Stimulated activated CD4-positive, alpha-beta T cell treated with anti-CD3 and anti-CD28 coated beads, Interleukin-15, amount 100 ng/mL, for 1 hour (primary cell): ENCODE measurements at regions not wholly inside any gene's neighbourhood (a gene's known extent, or its start where the extent isn't known, plus 50 kb on each side); places are given as distances from the start of the nearest gene placed in this dataset.

Source experiments
- DNase-seq, 2 donors: peaks; one replicate each; pipeline ENCODE4 v3.0.0-alpha.2; 2020; ENCODE audit warnings: low read depth in 1 of 2, low spot score in 1 of 2

DNA sequence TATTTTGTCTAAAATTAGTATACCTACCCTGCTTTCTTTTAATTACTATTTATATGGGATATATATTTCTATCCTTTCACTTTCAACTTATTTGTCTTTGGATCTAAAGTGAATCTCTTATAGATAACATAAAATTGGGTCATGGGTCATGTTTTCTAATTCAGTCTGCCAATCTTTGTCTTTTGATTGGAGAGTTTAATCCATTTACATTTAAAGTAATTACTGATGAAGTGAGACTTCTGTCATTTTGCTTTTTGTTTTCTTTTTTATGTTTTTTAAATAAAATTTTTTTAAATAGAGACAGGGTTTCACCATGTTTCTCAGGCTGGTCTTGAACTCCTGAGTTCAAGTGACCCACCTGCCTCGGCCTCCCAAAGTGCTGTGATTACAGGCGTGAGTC lies 50.5 kb upstream of the PRDM1 start:
- no peak for DNase-seq

GRCh38 chr6:106033806-106034205 lies 52.3 kb upstream of the PRDM1 start:
- no peak for DNase-seq

DNA sequence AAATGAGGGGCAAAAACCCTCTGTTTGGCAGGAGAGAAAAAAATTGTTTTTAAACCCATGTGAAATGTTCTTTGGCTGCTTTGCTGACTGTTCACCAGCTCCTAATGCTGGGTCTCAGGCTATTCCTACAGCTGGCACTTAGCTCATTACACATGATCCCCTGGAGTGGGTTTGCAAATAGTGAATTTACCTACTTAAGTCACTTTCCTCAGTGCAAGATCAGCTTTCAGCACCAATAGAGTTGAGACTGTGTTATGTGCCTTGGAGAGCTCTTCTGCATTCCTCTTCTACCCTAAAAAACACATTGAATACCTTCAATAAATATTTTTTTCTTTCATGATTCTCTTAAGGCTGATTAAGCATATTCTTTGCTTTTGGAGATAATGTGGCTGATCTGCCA lies 58.4 kb upstream of the PRDM1 start:
- DNase-seq = no peak

- DNase-seq = no peak
Observed at GRCh38 chr6:106026748-106027715, 59.1 kb upstream of the PRDM1 start.

DNA sequence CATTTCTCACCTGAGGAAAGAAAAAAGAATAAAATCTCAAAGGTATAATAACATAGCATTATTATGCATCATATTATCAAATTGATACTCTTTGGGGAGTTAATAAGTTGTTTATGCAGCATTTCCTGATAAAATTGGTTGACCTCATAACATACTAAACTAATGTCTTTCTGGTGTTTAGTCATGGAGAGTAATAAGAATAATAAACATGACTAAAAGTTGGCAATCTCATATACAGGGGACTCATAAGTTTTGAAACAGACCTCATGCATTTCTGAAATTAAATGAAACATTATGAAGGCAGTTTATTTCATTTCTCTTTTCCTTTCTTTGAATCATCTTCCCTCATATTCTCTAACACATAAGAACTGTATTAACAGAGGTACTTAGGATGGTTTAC lies 60.5 kb upstream of the PRDM1 start:
- DNase-seq = no peak

- no peak for DNase-seq
Observed at GRCh38 chr6:106022801-106023200, 63.3 kb upstream of the PRDM1 start.

GRCh38 chr6:106017454-106017853 lies 68.7 kb upstream of the PRDM1 start:
- DNase-seq = no peak

DNA sequence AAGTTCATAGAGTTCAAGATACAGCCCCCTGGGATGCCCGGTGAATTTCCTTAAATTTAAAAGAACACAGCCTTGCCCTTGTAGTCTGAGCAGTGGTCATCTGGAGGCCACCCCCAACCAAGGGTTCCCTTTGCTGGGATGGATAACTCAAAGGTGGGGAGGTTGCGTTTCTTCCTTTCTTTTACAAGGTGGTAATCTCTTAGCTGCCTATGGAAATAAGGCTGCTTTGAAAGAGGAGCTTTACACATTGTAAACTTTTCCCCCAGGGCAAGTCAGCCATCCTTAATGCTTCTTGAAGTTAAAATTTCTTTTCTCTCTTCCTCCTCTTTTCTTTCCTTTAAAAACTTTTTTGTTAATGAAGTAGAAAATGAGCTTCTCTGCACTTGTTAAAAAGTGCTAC lies 71.2 kb upstream of the PRDM1 start:
- DNase-seq = no peak

- no peak for DNase-seq
Observed at GRCh38 chr6:106011476-106011875, 74.7 kb upstream of the PRDM1 start.

- DNase-seq = no peak
Observed at GRCh38 chr6:106005954-106006353, 80.2 kb upstream of the PRDM1 start.

DNA sequence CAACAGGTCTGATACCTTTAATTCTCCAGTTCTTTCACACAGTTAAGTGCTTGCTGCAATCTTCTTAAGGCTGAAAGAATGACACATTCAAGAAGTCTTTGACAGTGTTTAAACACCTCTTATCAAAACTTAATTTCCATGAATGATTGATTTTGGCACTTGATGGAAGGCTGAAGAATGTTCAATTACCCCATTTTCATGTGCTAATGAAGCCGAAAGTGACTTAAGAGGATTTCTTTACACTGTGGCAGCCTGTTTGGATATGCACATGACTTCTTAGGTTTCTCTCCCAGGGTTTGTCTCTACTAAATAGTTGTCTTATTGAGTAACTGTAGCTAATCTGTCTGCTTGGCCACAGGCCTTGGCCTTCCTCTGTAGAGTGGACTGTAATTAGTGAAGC lies 81.1 kb upstream of the PRDM1 start:
- DNase-seq = no peak

- no peak for DNase-seq
Observed at GRCh38 chr6:106003268-106003987, 82.7 kb upstream of the PRDM1 start.

DNA sequence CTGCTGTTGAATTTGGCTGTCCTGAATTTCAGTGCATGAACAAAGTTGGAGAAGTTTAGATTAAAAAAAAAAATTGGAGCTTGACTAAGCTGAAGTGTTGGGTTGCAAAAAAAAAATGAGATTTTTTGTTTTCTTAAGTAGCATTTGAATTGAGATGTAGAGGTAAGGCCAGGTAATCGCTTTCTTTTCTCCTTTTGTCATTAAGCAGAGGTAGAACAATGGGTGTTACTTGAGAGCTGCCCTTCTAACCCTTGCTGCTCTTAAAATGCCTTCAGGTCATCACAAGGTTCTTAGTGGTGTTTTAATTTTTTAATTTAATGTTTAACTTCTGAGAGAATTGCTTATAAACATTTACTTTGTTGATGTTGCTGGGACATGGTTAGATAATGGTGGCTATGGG lies 84.1 kb upstream of the PRDM1 start:
- no peak for DNase-seq

DNA sequence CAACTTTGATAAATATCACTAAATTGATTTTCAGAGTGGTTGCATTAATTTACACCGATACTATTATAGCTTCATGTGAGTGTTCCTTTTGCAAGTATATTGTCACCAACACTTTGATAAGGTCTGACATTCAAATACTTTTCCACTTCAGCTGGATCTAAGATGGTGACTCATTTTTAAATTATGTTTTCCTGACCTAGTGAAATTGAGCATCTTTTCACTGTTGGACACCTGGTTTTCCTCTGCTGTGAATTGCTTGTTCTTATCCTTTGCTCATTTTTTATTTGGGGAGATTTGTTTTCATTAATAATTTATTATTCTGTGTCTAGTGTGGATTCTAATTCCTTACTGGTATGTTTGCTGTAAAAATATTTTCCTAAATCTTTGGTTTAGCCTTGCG lies 85.2 kb upstream of the PRDM1 start:
- DNase-seq = no peak

GRCh38 chr6:105997482-105997881 lies 88.7 kb upstream of the PRDM1 start:
- DNase-seq = no peak

GRCh38 chr6:105995391-105995865 lies 90.7 kb upstream of the PRDM1 start:
- DNase-seq = no peak

- DNase-seq = peak in 1 of 2 donors; percentile 33
Observed at GRCh38 chr6:105994591-105995390, 91.3 kb upstream of the PRDM1 start.

- peak; percentile 28 to 35 for DNase-seq
Observed at GRCh38 chr6:105994118-105994590, 92.0 kb upstream of the PRDM1 start.

DNA sequence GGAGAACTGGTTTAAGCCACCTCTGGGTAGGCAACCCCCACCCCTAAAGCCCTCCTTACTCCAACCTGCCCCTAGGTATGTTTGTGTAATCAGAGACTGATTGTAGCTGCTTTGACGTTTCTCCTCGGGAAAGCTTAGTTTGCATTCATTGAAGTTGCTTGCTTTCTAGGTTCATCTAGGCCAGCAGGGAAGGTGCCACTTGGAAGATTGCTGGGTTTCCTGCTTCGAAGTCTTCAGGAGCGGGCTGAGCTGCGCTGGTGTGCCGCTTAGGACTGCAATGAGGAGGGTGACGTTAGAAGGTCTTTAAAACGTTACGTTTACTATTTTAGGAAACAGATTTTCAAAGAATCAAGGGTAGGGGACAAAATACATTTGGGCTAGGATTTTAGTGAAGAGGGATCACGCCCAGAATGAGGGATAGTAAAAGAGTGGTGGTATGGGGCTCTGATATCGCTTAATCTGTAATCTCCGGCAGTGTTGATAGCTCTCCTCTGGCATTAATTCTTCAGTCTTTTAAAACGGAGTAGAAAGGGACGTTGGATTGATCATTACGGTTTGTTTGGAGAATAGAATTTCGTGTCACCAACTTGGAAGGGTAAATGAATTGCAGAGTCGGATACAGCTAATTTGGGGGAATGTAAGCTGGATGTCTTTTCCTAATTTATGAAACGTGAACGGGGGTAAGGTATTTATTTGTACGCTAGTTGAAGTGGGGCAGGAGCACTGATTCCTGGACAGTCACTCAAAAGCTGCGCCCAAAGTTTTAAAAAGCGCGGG lies 92.6 kb upstream of the PRDM1 start:
- DNase-seq = no peak

DNA sequence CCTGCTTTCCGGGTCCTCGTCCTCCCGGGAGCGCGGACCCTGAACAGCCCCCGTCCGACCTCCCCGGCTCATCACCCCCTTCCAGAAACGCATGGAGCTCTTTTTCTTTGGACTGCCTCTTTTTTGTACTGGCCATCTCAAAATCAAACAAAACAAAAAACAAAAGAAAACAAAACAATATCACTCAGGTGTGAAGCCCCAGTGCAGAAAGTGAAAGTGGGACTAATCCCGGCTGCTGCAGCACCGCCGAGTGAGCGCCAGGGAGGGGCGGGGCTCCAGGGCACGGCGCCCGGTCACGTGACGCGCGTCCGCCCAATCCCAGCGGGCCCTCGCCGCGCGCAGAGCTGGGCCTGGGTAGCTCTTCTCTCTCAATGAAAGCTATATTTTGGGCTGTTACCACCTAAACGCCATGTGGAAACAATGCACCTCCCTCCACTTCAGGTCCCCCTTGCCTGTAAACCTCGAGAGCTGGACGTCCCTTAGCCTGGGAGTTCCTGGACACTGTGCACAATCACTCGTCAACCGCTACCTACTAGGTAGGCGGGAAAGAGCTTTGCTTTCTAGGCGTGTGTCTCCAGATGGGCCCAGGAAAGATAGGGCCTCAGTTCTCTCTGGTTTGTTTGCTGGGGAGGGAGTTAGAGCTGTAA lies 93.7 kb upstream of the PRDM1 start:
- DNase-seq = peak; percentile 82 to 84
